Urinary bladder (tissue), 3 donors: ENCODE measurements at regions not wholly inside any gene's neighbourhood (a gene's known extent, or its start where the extent isn't known, plus 50 kb on each side); places are given as distances from the start of the nearest gene placed in this dataset.
A peak's percentile ranks its signal among the peaks of the same experiment; 100 is the strongest.

Source experiments
- DNase-seq: peaks from one replicate; pipeline ENCODE4 v3.0.0-alpha.2; 2015; ENCODE audit errors: extremely low spot score
- H3K27ac ChIP-seq: one replicate; pipeline ENCODE4 v1.5.1; 2013; ENCODE audit warnings: low read depth, mild to moderate bottlenecking, moderate library complexity
- H3K36me3 ChIP-seq: one replicate; pipeline ENCODE4 v1.6.1; 2013; ENCODE audit warnings: mild to moderate bottlenecking, moderate library complexity; ENCODE audit not compliant: insufficient read depth
- H3K4me1 ChIP-seq: one replicate; pipeline ENCODE4 v1.6.1; 2013; ENCODE audit warnings: mild to moderate bottlenecking, moderate library complexity; ENCODE audit not compliant: insufficient read depth
- H3K4me3 ChIP-seq: one replicate; pipeline ENCODE4 v1.5.1; 2013; ENCODE audit warnings: low read depth, low read length
- WGBS: extraction: QIAGEN DNeasy Blood & Tissue Kit; methylation state at CpG from one replicate; pipeline ENCODE4 v1.1.7; 2013; 5-methylcytosine and 5-hydroxymethylcytosine counted together
- donor health status: healthy with polysubstance abuse.
- donor health status: healthy.

DNA sequence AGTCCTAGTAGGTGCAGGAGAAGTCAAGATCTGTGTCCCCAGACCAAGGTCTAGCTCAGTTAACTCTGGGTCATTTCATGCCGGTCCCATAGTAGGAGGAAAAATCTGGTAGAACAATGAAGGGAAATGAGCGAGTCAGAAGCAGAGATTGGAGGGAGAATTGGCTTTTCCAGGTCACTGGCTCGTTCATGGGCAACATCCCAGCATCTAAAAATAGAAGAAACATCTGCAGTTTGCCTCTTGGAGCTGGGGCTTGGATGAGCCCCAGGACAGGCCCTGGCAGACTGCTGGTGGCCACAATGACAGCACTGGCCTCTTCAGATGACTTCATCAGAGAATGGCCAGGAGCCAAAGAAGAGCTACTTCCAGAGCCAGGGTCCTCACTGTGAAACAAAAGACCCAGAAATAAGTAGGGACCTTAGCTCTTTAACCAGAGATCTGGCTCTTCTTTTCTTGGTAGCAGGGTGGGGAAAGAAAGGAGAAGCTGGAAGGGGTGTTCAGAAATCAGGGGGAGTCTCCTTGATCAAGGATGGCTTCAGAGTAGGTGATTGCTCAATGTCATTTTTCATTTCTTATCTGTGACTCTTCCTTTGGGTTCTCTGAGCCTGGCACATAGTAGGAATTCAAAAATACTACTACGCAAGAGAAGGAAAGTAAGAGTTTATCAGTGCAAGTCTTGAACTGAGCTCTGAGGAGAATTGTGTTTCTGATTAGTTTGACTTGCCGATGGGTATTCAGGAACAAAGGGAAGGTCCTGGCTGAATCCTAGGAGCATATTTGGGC, 102.6 kb downstream of the TMPRSS5 start:
- Histone ChIP-seq H3K27ac (no peak overlapping the region), H3K36me3 (no peaks in the 10 kb centered on the region), H3K4me1 (no peaks in the 10 kb centered on the region), H3K4me3 (no peak overlapping the region)
- no peak for DNase-seq
- 54% methylated on average over 5 of the region's 5 CpGs for WGBS

GRCh38 chr11:113602483-113602882, 103.6 kb downstream of the TMPRSS5 start:
- Histone ChIP-seq H3K4me1 (no peaks in the 10 kb centered on the region), H3K36me3 (no peaks in the 10 kb centered on the region), H3K27ac (no peak overlapping the region), H3K4me3 (no peak overlapping the region)
- DNase-seq = no peak
- WGBS = 77% methylated on average over 2 of the region's 2 CpGs

DNA sequence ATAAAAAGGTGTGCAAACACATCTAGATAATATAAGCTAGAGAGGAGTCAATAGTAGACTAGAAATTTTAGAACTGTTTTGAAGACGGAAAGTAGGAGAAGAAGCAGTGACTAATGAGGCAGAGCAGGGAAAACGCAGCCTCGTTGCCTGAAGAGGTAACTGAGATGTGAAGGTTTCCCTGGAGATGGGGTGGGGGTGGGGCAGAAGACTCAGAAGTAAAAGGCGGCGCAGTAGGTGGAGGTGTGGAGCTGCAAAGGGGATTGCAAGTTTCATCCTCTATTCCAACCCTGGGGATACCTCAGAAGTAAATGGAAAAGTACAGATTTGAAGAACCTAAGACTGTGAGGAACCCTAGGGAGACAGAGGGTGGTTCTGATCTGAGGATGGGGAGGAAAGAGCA, 109.5 kb downstream of the TMPRSS5 start:
- Histone ChIP-seq H3K4me1 (no peaks in the 10 kb centered on the region), H3K4me3 (no peak overlapping the region), H3K36me3 (no peaks in the 10 kb centered on the region), H3K27ac (no peak overlapping the region)
- WGBS = 73% methylated on average over 5 of the region's 5 CpGs
- DNase-seq = no peak

DNA sequence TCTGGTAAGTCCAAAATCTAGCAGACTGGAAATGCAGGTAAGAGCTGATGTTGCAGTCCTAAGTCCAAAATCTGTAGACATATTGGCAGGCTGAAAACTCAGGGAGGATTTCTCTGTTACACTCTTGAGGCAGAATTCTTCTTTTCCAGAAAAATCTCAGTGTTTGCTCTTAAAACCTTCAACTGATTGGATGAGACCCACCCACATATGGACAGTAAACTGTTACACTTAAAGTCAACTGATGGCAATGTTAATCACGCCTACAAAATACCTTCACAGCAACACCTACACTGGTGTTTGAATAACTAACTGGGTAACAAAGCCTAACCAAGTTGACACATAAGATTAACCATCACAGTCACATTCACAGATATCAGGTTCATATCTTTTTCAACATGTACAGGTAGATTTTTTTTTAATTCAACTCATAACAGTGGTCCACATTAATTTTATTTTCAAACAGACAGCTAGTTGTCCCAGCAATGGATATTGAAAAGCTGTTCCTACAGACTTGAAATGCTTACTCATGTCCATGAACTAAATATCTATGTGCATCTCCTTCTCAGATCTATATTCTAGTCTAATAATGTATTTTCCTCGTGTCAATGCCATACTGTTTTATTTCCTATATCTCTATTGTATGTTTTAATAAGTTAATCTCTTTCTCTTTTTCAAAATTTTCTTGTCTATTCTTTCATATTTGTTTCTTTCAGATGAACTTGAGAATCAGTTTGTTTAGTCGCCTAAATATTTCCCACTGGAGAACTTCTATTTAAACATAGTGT, 110.1 kb downstream of the TMPRSS5 start:
- Histone ChIP-seq H3K27ac (no peak overlapping the region), H3K4me1 (no peaks in the 10 kb centered on the region), H3K36me3 (no peaks in the 10 kb centered on the region), H3K4me3 (no peak overlapping the region)
- 93% methylated on average over 3 of the region's 3 CpGs for WGBS
- no peak for DNase-seq

DNA sequence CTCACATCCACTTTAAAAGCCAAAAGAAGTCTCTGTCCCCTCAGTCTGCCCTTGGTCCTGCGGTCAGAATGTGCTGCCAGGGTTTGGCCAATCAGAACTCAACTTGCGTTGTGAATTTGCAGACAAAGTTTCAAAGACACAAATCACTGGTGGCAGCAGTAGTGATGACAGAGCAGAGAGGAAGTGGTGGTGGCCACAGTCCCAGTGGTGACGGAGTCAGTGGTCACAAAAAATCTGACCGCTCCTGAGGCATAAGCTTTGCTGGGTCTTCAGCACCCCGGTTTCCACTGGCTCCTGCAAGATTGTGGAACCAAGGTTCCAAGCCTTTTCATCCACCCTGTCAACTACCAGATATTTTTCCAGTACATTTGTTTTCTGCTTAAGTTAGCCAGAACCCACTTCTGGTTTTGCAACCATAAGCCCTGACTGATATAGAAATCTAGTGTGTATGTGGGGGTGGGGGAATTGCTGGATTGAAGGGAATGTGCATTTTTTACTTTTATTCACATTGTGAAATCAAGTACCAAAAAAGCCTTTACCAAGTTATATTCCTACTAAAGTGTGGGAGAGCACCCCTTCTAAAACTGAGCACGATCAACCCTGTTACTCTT, 112.3 kb downstream of the TMPRSS5 start:
- H3K4me1 ChIP-seq = no peaks in the 10 kb centered on the region
- DNase-seq = no peak
- H3K36me3 ChIP-seq = no peaks in the 10 kb centered on the region
- H3K27ac ChIP-seq = no peak overlapping the region
- H3K4me3 ChIP-seq = no peak overlapping the region
- 82% methylated on average over 6 of the region's 6 CpGs for WGBS

- H3K36me3 ChIP-seq = no peaks in the 10 kb centered on the region
- DNase-seq = peak; percentile 15
- no peak overlapping the region for H3K4me3 ChIP-seq
- 59% methylated on average over 3 of the region's 3 CpGs for WGBS
- no peaks in the 10 kb centered on the region for H3K4me1 ChIP-seq
- H3K27ac ChIP-seq = no peak overlapping the region
Observed at GRCh38 chr11:113591117-113591516, 115.0 kb downstream of the TMPRSS5 start.

DNA sequence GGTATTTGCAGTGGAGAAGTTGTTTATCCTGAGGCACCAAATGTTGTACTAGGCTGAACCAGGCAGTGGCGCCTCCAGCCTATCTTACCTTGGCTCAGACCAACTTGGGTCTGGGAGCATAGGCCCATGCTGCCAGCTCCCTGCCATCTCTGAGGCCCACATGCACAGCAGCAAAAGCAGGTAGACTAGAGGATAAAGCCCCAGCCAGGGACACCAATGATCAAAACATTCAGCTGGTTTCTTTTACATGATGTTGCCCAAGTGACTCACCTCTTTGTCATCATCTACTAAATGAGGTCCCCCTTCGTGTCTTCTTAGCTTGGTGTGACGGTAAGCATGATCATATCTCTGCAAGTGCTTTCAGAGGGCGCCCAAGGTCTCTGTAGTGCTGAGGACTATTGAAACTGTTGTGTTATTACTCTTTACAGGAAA, 112.1 kb upstream of the DRD2 start:
- H3K4me3 ChIP-seq = no peak overlapping the region
- no peak overlapping the region for H3K27ac ChIP-seq
- 85% methylated on average over 4 of the region's 4 CpGs for WGBS
- no peaks in the 10 kb centered on the region for H3K36me3 ChIP-seq
- H3K4me1 ChIP-seq = no peaks in the 10 kb centered on the region
- DNase-seq = no peak

DNA sequence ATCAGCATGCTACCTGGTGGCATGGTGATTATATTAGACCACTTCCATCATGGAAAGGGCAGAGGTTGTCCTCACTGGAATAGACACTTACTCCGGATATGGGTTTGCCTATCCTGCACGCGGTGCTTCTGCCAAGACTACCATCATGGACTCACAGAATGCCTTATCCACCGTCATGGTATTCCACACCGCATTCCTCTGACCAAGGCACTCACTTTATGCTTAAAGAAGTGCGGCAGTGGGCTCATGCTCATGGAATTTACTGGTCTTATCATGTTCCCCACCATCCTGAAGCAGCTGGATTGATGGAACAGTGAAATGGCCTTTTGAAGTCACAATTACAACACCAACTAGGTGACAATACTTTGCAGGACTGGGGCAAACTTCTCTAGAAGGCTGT, 109.2 kb upstream of the DRD2 start:
- H3K4me1 ChIP-seq = no peaks in the 10 kb centered on the region
- DNase-seq = no peak
- H3K27ac ChIP-seq = no peak overlapping the region
- 97% methylated on average over 6 of the region's 6 CpGs for WGBS
- no peaks in the 10 kb centered on the region for H3K36me3 ChIP-seq
- no peak overlapping the region for H3K4me3 ChIP-seq

DNA sequence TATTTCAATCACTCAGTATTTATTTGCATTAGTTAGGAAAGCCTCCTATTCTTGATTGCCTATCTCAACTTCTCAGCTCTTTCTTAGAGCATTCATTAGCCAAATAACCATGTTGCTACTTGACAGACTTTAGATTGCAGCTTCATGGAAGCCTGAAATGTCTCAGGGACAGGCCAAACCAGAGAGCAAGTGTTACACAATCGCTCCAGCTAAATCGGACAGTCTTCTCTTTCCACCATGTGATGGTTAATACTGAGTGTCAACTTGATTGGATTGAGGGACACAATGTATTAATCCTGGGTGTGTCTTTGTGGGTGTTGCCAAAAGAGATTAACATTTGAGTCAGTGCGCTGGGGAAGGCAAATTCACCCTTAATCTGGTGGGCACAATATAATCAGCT, 106.5 kb upstream of the DRD2 start:
- no peaks in the 10 kb centered on the region for H3K36me3 ChIP-seq
- H3K27ac ChIP-seq = no peak overlapping the region
- no peak for DNase-seq
- no peaks in the 10 kb centered on the region for H3K4me1 ChIP-seq
- 84% methylated on average over 3 of the region's 3 CpGs for WGBS
- no peak overlapping the region for H3K4me3 ChIP-seq

GRCh38 chr11:113579292-113579940, 104.2 kb upstream of the DRD2 start:
- no peaks in the 10 kb centered on the region for H3K36me3 ChIP-seq
- no peak for DNase-seq
- no peaks in the 10 kb centered on the region for H3K4me1 ChIP-seq
- H3K27ac ChIP-seq = no peak overlapping the region
- no peak overlapping the region for H3K4me3 ChIP-seq
- 77% methylated on average over 11 of the region's 11 CpGs for WGBS

DNA sequence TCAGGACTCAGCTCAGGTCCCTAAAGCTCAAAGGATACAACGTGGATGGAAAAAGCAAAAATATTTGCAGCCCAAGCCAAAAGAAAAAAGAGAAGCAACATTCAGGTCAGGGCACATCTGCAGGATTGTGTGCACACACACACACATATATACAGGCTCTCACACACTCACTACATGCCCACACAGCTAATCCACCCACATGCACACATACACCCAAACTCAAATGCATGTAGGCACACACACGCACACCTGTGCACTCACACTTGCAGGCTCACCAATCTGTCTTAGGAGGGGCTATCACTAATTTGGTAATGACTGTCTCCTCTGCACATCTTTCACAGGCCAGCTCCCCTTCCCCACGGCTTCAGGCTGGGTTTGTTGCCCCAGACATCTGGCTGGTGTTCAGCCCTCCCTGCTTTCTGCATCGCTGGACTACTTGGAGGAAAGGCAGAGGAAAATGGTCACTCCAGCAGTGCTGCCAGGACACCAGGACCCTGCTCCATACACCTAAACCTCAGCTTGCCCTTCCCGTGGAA, 103.6 kb upstream of the DRD2 start:
- no peaks in the 10 kb centered on the region for H3K36me3 ChIP-seq
- no peak overlapping the region for H3K4me3 ChIP-seq
- no peak overlapping the region for H3K27ac ChIP-seq
- no peaks in the 10 kb centered on the region for H3K4me1 ChIP-seq
- WGBS = 58% methylated on average over 5 of the region's 5 CpGs
- DNase-seq = no peak

DNA sequence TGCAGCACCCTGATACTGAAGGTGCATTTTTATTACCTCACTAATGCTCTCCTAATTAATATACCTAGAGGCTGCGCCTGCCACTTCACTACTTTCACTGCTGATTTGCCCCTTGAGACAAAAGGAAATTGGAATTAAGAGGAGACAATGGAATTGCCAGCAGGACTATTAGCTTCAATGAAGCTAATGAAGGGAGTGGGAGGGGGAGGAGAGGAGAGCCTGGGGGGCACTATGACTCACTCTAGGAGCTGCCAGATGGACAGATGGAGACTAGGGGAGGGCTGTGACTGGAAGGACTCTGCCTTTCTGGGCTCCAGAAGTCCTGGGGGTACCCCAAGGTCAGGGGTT, 102.8 kb upstream of the DRD2 start:
- DNase-seq = no peak
- no peaks in the 10 kb centered on the region for H3K4me1 ChIP-seq
- WGBS = 67% methylated on average over 1 of the region's 1 CpG

DNA sequence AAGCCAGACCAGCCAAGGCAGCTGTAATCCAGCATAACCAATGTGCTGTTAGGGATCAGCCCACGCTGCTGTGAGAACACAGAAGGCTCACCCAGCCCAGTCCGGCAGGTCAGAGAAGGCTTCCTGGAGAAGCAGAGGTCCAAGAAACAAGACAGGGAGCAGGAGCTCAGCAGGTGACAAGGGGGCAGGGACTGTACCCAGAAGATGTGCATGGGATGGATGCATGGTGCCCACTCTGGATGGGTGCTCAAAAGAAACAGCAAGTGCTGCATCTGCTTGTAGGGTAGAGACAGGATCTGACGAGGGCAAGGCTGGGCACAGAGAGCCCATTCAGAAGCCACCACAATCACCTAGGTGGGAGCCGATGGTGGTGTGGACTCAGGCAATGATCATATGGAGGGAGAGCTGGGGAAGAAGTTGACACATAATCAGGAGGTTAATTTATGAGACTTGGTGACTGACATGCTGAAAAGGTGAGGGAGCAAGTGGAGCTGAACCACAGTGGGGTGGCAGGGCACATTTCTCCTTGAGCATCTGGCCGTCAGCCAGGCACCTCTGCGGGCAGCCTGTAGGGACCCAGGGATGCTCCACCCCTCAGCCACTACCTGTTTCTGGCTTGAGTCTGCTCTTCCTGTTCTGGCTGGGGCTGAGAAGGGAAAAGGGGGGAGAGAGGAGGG, 102.3 kb upstream of the DRD2 start:
- no peak overlapping the region for H3K27ac ChIP-seq
- no peak overlapping the region for H3K4me3 ChIP-seq
- WGBS = 71% methylated on average over 6 of the region's 6 CpGs
- no peaks in the 10 kb centered on the region for H3K36me3 ChIP-seq
- DNase-seq = no peak
- no peaks in the 10 kb centered on the region for H3K4me1 ChIP-seq

More for the DNA sequence above, 102.8 kb upstream of the DRD2 start:
- H3K27ac ChIP-seq = no peak overlapping the region
- no peak overlapping the region for H3K4me3 ChIP-seq
- H3K36me3 ChIP-seq = no peaks in the 10 kb centered on the region
